DOHH2 (cell line): ENCODE measurements at regions not wholly inside any gene's neighbourhood (a gene's known extent, or its start where the extent isn't known, plus 50 kb on each side); places are given as distances from the start of the nearest gene placed in this dataset.
"Not testable (repeated sequence)": the region's sequence is repeated elsewhere in the genome, so short reads cannot be mapped to it uniquely, and the experiment has no call there.

Experiments used
- CTCF ChIP-seq: fragments of 200-600 bp; sonication (generic); IDR thresholded peaks from one replicate; pipeline ENCODE4 v1.5.1; 2014; ENCODE audit warnings: antibody characterized with exemption, mild to moderate bottlenecking, low read depth, low read length; ENCODE audit not compliant: poor library complexity, severe bottlenecking
- EZH2phosphoT487 ChIP-seq: fragments of 200-600 bp; sonication (generic); IDR thresholded peaks from 2 replicates; pipeline ENCODE4 v1.6.1; 2017; ENCODE audit warnings: borderline replicate concordance, mild to moderate bottlenecking, antibody characterized with exemption, low read length, moderate library complexity, mixed read lengths

- TF ChIP-seq CTCF, EZH2phosphoT487: not testable (repeated sequence)
Measured at GRCh38 chr1:148429856-148430255, 53.2 kb downstream of the PPIAL4G start.
